ENCODE measurements at regions not wholly inside any gene's neighbourhood (a gene's known extent, or its start where the extent isn't known, plus 50 kb on each side); places are given as distances from the start of the nearest gene placed in this dataset.

- H3K9me3 ChIP-seq (replicated peaks; ENCODE audit: control insufficient read depth, insufficient read depth, low read length): no peaks in the 10 kb centered on the region
- no peak overlapping the region for H3K9ac ChIP-seq (ENCODE audit: control insufficient read depth, insufficient read depth, low read length)
- no peaks in the 10 kb centered on the region for H3K4me1 ChIP-seq (ENCODE audit: control insufficient read depth, insufficient read depth, low read length)
- DNase-seq (ENCODE audit: low read depth, low spot score) (no peak), FAIRE-seq (no peak), ATAC-seq (no peak)
- no peak overlapping the region for H3K27ac ChIP-seq (ENCODE audit: control insufficient read depth, insufficient read depth)
- no peaks in the 10 kb centered on the region for H3K36me3 ChIP-seq (ENCODE audit: control insufficient read depth in 2 of 2, insufficient read depth in 2 of 2, low read length in 1 of 2)
- ChIA-PET RAD21 (ENCODE audit: unreplicated experiment) (no interaction called here), CTCF (no interaction called here), POLR2A (no interaction called here), SMC1A (ENCODE audit: uncharacterized antibody, unreplicated experiment) (no interaction called here)
- H3K79me2 ChIP-seq (ENCODE audit: control insufficient read depth, insufficient read depth, low read length): no peaks in the 10 kb centered on the region
- H3K4me3 ChIP-seq: no peak overlapping the region
- no peak overlapping the region for H2AFZ ChIP-seq (ENCODE audit: control insufficient read depth, low read depth, low read length)
- TF ChIP-seq NR2C1 (IDR thresholded peaks at IDR 0.05) (no peak), SUPT20H (IDR thresholded peaks at IDR 0.05; ENCODE audit: borderline replicate concordance, control insufficient read depth, low read depth, low read length) (no peak), NR2F1 (conservative IDR thresholded peaks at IDR 0.05) (no peak), KLF5 (IDR thresholded peaks at IDR 0.05; ENCODE audit: partially characterized antibody) (no peak), MYC (IDR thresholded peaks at IDR 0.05; ENCODE audit: insufficient read depth, insufficient read length, insufficient replicate concordance, low read length, severe bottlenecking) (no peak), HDGF (IDR thresholded peaks at IDR 0.05) (no peak), TCF7 (IDR thresholded peaks at IDR 0.05; ENCODE audit: borderline replicate concordance) (no peak), ATF2 (IDR thresholded peaks at IDR 0.05; ENCODE audit: low read length) (no peak), HDAC2 (IDR thresholded peaks at IDR 0.05) (no peak), SRF (IDR thresholded peaks at IDR 0.05; ENCODE audit: low read depth in 2 of 2, low read length in 2 of 2) (no peak), CTCF (IDR thresholded peaks at IDR 0.05 in 2 of 3, conservative IDR thresholded peaks at IDR 0.05 in 1 of 3; ENCODE audit: control insufficient read depth in 2 of 3, extremely low read depth in 1 of 3, insufficient read depth in 1 of 3, low read depth in 3 of 3, low read length in 3 of 3) (no peak), RFX5 (IDR thresholded peaks at IDR 0.05; ENCODE audit: low read depth, low read length) (no peak), CBX5 (IDR thresholded peaks at IDR 0.05; ENCODE audit: low read depth) (no peak), SIX5 (IDR thresholded peaks at IDR 0.05; ENCODE audit: low read depth, low read length, severe bottlenecking) (no peak), FOXM1 (IDR thresholded peaks at IDR 0.05; ENCODE audit: low read depth, low read length) (no peak)
- TF ChIP-seq, protein P1, sequence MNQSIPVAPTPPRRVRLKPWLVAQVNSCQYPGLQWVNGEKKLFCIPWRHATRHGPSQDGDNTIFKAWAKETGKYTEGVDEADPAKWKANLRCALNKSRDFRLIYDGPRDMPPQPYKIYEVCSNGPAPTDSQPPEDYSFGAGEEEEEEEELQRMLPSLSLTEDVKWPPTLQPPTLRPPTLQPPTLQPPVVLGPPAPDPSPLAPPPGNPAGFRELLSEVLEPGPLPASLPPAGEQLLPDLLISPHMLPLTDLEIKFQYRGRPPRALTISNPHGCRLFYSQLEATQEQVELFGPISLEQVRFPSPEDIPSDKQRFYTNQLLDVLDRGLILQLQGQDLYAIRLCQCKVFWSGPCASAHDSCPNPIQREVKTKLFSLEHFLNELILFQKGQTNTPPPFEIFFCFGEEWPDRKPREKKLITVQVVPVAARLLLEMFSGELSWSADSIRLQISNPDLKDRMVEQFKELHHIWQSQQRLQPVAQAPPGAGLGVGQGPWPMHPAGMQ (IDR thresholded peaks at IDR 0.05; ENCODE audit: borderline replicate concordance): no peak
- TF ChIP-seq, protein P2, sequence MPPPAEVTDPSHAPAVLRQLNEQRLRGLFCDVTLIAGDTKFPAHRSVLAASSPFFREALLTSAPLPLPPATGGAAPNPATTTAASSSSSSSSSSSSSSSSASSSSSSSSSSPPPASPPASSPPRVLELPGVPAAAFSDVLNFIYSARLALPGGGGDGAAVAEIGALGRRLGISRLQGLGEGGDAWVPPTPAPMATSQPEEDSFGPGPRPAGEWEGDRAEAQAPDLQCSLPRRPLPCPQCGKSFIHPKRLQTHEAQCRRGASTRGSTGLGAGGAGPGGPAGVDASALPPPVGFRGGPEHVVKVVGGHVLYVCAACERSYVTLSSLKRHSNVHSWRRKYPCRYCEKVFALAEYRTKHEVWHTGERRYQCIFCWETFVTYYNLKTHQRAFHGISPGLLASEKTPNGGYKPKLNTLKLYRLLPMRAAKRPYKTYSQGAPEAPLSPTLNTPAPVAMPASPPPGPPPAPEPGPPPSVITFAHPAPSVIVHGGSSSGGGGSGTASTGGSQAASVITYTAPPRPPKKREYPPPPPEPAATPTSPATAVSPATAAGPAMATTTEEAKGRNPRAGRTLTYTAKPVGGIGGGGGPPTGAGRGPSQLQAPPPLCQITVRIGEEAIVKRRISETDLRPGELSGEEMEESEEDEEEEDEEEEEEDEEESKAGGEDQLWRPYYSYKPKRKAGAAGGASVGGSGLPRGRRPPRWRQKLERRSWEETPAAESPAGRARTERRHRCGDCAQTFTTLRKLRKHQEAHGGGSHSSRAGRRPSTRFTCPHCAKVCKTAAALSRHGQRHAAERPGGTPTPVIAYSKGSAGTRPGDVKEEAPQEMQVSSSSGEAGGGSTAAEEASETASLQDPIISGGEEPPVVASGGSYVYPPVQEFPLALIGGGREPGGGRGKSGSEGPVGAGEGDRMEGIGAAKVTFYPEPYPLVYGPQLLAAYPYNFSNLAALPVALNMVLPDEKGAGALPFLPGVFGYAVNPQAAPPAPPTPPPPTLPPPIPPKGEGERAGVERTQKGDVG (CRISPR knock-in tag; IDR thresholded peaks at IDR 0.05): no peak
- no peaks in the 10 kb centered on the region; a peak in 1 of 4 replicates for H3K27me3 ChIP-seq (replicated peaks in 1 of 2; ENCODE audit: control insufficient read depth in 2 of 2, insufficient read depth in 2 of 2, low read length in 1 of 2)
- WGBS (ENCODE audit: insufficient coverage, insufficient replicate concordance, low lambda C conversion rate, missing lambda C conversion rate): 21% methylated on average over 2 of the region's 2 CpGs
- intact Hi-C loops (cut with micrococcal nuclease; ENCODE audit: unreplicated experiment) (no loop called here), in situ Hi-C loops (cut with MboI) (no loop called here)
- no TSS peak for BruUV-seq (replicated peaks)
- H3K4me2 ChIP-seq (ENCODE audit: control insufficient read depth, insufficient read depth): no peak overlapping the region
- H4K20me1 ChIP-seq (ENCODE audit: control insufficient read depth, insufficient read depth): no peaks in the 10 kb centered on the region
Measured at GRCh38 chr5:142515036-142515435, 170.9 kb downstream of the FGF1 start.

Data from GM12878 (cell line).